H1 (cell line): ENCODE measurements at regions not wholly inside any gene's neighbourhood (a gene's known extent, or its start where the extent isn't known, plus 50 kb on each side); places are given as distances from the start of the nearest gene placed in this dataset.

Experiments used
- CTCF ChIA-PET: fragments of 300-600 bp; sonication (Branson Sonifier 250); formaldehyde crosslinking; loops from one replicate; lab custom pipeline; 2021; ENCODE audit not compliant: partially characterized antibody; lab: Charles Lee
- POLR2A ChIA-PET: fragments of 300-600 bp; sonication (Branson Sonifier 250); formaldehyde crosslinking; loops from one replicate; lab custom pipeline; 2021; ENCODE audit warnings: inconsistent platforms; ENCODE audit not compliant: partially characterized antibody; lab: Charles Lee
- DNase-seq, 2 experiments: peaks; one replicate each; pipeline versions ENCODE4 v3.0.0 to v3.0.0-alpha.2; 2010 to 2022; ENCODE audit warnings: low spot score in 2 of 2, low read depth in 1 of 2, mixed read lengths in 1 of 2
- FAIRE-seq: peaks from 2 replicates; lab custom pipeline; 2011; peaks lifted over from hg19 to GRCh38; lab: Jason Lieb, UNC
- H2AFZ ChIP-seq: 2 replicates; pipeline ENCODE4 v1.8.1; 2012; ENCODE audit warnings: low read length, inconsistent platforms
- H2AK5ac ChIP-seq: 2 replicates; pipeline ENCODE4 v1.6.1; 2013; ENCODE audit warnings: low read depth, low read length
- H2BK120ac ChIP-seq: replicated peaks from 2 replicates; pipeline ENCODE3; 2013; ENCODE audit warnings: low read depth, low read length, inconsistent platforms
- H2BK12ac ChIP-seq: 2 replicates; pipeline ENCODE4 v1.6.1; 2013; ENCODE audit warnings: low read depth, low read length
- H2BK15ac ChIP-seq: 2 replicates; pipeline ENCODE4 v1.6.1; 2013; ENCODE audit warnings: low read length
- H2BK20ac ChIP-seq: 2 replicates; pipeline ENCODE4 v1.6.1; 2013; ENCODE audit warnings: low read length
- H2BK5ac ChIP-seq: 2 replicates; pipeline ENCODE4 v1.6.1; 2013; ENCODE audit warnings: low read depth, low read length
- H3K14ac ChIP-seq: 2 replicates; pipeline ENCODE4 v1.6.1; 2013; ENCODE audit warnings: inconsistent platforms; ENCODE audit not compliant: insufficient read length
- H3K18ac ChIP-seq: 2 replicates; pipeline ENCODE4 v1.6.1; 2013; ENCODE audit warnings: low read length; ENCODE audit errors: extremely low read depth
- H3K23ac ChIP-seq: 2 replicates; pipeline ENCODE4 v1.6.1; 2013; ENCODE audit warnings: inconsistent platforms; ENCODE audit not compliant: insufficient read length
- H3K23me2 ChIP-seq: 2 replicates; pipeline ENCODE4 v1.6.1; 2013; ENCODE audit warnings: low read depth, low read length
- H3K27ac ChIP-seq: 2 replicates; pipeline ENCODE4 v1.6.1; 2011; ENCODE audit warnings: low read depth, low read length, inconsistent platforms
- H3K27me3 ChIP-seq, 4 experiments: replicated peaks in 1 of 4; 1 replicate in 1 of 4; 2 replicates in 3 of 4; pipeline versions ENCODE4 v1.6.1 to v1.8.1; 2011 to 2013; ENCODE audit warnings: low read length in 3 of 4, mild to moderate bottlenecking in 3 of 4, inconsistent platforms in 2 of 4, mixed read lengths in 2 of 4, moderate library complexity in 1 of 4; ENCODE audit not compliant: control insufficient read depth in 3 of 4, insufficient read depth in 3 of 4; ENCODE audit errors: extremely low read depth in 1 of 4
- H3K36me3 ChIP-seq, 4 experiments: 2 replicates each; pipeline versions ENCODE4 v1.6.1 to v1.8.1; 2011 to 2013; ENCODE audit warnings: mild to moderate bottlenecking in 4 of 4, low read length in 3 of 4, moderate library complexity in 2 of 4, control low read depth in 1 of 4, inconsistent platforms in 1 of 4; ENCODE audit not compliant: insufficient read depth in 4 of 4, control insufficient read depth in 2 of 4
- H3K4ac ChIP-seq: replicated peaks from 2 replicates; pipeline ENCODE3; 2013; ENCODE audit warnings: low read length, low read depth, mixed read lengths, inconsistent platforms; ENCODE audit not compliant: insufficient read length
- H3K4me1 ChIP-seq, 4 experiments: replicated peaks in 1 of 4; 1 replicate in 1 of 4; 2 replicates in 3 of 4; pipeline versions ENCODE4 v1.6.1 to v1.8.1; 2011 to 2013; ENCODE audit warnings: low read length in 3 of 4, inconsistent platforms in 2 of 4, mixed read lengths in 1 of 4; ENCODE audit not compliant: insufficient read depth in 4 of 4, control insufficient read depth in 3 of 4
- H3K4me2 ChIP-seq, 2 experiments: 2 replicates each; pipeline versions ENCODE4 v1.6.1 to v1.8.1; 2011 to 2013; ENCODE audit warnings: low read depth in 2 of 2, low read length in 2 of 2, control low read depth in 1 of 2, inconsistent platforms in 1 of 2, mild to moderate bottlenecking in 1 of 2; ENCODE audit not compliant: insufficient read depth in 1 of 2
- H3K4me3 ChIP-seq, 4 experiments: fragments of 200-600, 300-600 bp in 1 of 4; sonication (generic), shearing (Covaris generic), sonication (Bioruptor Twin) in 1 of 4; 2 replicates each; pipeline versions ENCODE4 v1.5.1 to v1.8.1; 2011 to 2016; ENCODE audit warnings: low read length in 4 of 4, low read depth in 3 of 4, control low read depth in 2 of 4, inconsistent platforms in 2 of 4, mild to moderate bottlenecking in 2 of 4, mixed read lengths in 1 of 4, moderate library complexity in 1 of 4; ENCODE audit not compliant: insufficient read depth in 2 of 4; ENCODE audit errors: extremely low read depth in 1 of 4
- H3K56ac ChIP-seq: replicated peaks from 2 replicates; pipeline ENCODE3; 2013; ENCODE audit warnings: low read depth, mild to moderate bottlenecking, mixed read lengths, low read length, inconsistent platforms; ENCODE audit not compliant: insufficient read length
- H3K79me1 ChIP-seq: 2 replicates; pipeline ENCODE4 v1.6.1; 2013; ENCODE audit warnings: low read depth, low read length, control low read depth
- H3K79me2 ChIP-seq, 2 experiments: 2 replicates each; pipeline versions ENCODE4 v1.6.1 to v1.8.1; 2012 to 2013; ENCODE audit warnings: low read length in 2 of 2, mild to moderate bottlenecking in 2 of 2, inconsistent platforms in 1 of 2; ENCODE audit not compliant: insufficient read depth in 2 of 2, control insufficient read depth in 1 of 2
- H3K9ac ChIP-seq, 4 experiments: replicated peaks in 1 of 4; 1 replicate in 1 of 4; 2 replicates in 3 of 4; pipeline versions ENCODE4 v1.6.1 to v1.8.1; 2011 to 2013; ENCODE audit warnings: low read depth in 3 of 4, low read length in 3 of 4, control low read depth in 2 of 4, mild to moderate bottlenecking in 2 of 4, moderate library complexity in 2 of 4, inconsistent platforms in 1 of 4; ENCODE audit errors: extremely low read depth in 1 of 4
- H3K9me3 ChIP-seq, 2 experiments: 2 replicates each; pipeline versions ENCODE4 v1.6.1 to v1.8.1; 2012 to 2013; ENCODE audit warnings: mild to moderate bottlenecking in 2 of 2, moderate library complexity in 2 of 2, control low read depth in 1 of 2, inconsistent platforms in 1 of 2, low read depth in 1 of 2, low read length in 1 of 2, mixed read lengths in 1 of 2; ENCODE audit not compliant: insufficient read depth in 2 of 2
- H4K20me1 ChIP-seq, 2 experiments: replicated peaks in 1 of 2; 2 replicates each; pipeline versions ENCODE3 to v1.8.1; 2011 to 2013; ENCODE audit warnings: inconsistent platforms in 2 of 2, low read length in 2 of 2, mild to moderate bottlenecking in 1 of 2; ENCODE audit not compliant: insufficient read depth in 2 of 2, control insufficient read depth in 1 of 2
- H4K5ac ChIP-seq: 2 replicates; pipeline ENCODE4 v1.6.1; 2013; ENCODE audit warnings: low read length, low read depth, mixed read lengths, inconsistent platforms; ENCODE audit not compliant: insufficient read length
- H4K8ac ChIP-seq: 2 replicates; pipeline ENCODE4 v1.8.0; 2013; ENCODE audit warnings: mild to moderate bottlenecking, moderate library complexity, low read length, inconsistent platforms; ENCODE audit not compliant: insufficient read depth; ENCODE audit errors: extremely low read depth
- H4K91ac ChIP-seq: replicated peaks from 2 replicates; pipeline ENCODE3; 2013; ENCODE audit warnings: low read length, mixed read lengths, inconsistent platforms; ENCODE audit not compliant: insufficient read length
- ASH2L ChIP-seq: fragments of 200-600, 300-600 bp; sonication (generic); IDR thresholded peaks from one replicate; pipeline ENCODE4 v1.7.1; 2017; ENCODE audit warnings: low read length
- CEBPB ChIP-seq: IDR thresholded peaks from 2 replicates; pipeline ENCODE4 v1.6.1; 2012; ENCODE audit warnings: low read depth, low read length
- EZH2 ChIP-seq: fragments of 200-600 bp; sonication (generic); IDR thresholded peaks from 2 replicates; pipeline ENCODE4 v1.7.1; 2012; ENCODE audit warnings: low read depth, mild to moderate bottlenecking, moderate library complexity, low read length, inconsistent platforms; ENCODE audit not compliant: severe bottlenecking
- PHF8 ChIP-seq: fragments of 200-600 bp; sonication (generic); conservative IDR thresholded peaks from 2 replicates; pipeline ENCODE4 v1.7.1; 2012; ENCODE audit warnings: low read depth, mild to moderate bottlenecking, inconsistent platforms, low read length, moderate library complexity
- POLR2AphosphoS5 ChIP-seq: IDR thresholded peaks from 2 replicates; pipeline ENCODE4 v1.6.1; 2011; ENCODE audit warnings: low read depth, low read length
- SRF ChIP-seq: IDR thresholded peaks from 2 replicates; pipeline ENCODE4 v1.6.1; 2011; ENCODE audit warnings: mild to moderate bottlenecking, low read depth, low read length, moderate library complexity
- WGBS, 2 experiments: shearing (Covaris generic) in 1 of 2; methylation state at CpG; one replicate each; pipeline versions ENCODE4 v1.1.6 to v1.1.7; 2013 to 2015; ENCODE audit warnings: low lambda C conversion rate in 2 of 2, mixed read lengths in 2 of 2, inconsistent platforms in 1 of 2, low coverage in 1 of 2, missing lambda C conversion rate in 1 of 2; ENCODE audit not compliant: insufficient replicate concordance in 2 of 2, insufficient coverage in 1 of 2, insufficient read length in 1 of 2; ENCODE audit errors: extremely low coverage in 1 of 2, missing lambda C conversion rate in 1 of 2; 5-methylcytosine and 5-hydroxymethylcytosine counted together

- 55% methylated on average over 21 of the region's 21 CpGs; no CpG with 5 or more reads in 1 of the 2 experiments for WGBS, 2 experiments
- Histone ChIP-seq H4K8ac (peak overlapping the region; percentile 80; the same call in 1 of the 2 replicates), H3K9me3 (no peaks in the 10 kb centered on the region), H3K4me2 (peak overlapping the region; percentile 53 to 85), H3K27me3 (peaks cover 0 to 12% (median 6%) of the 10 kb centered on the region in 4 experiments; a peak in 4 of 7 replicates), H4K91ac (no peak overlapping the region), H3K23ac (no peak overlapping the region), H3K18ac (no peak overlapping the region; the same call in 1 of the 2 replicates), H4K5ac (no peak overlapping the region), H3K4ac (no peak overlapping the region), H2AK5ac (no peak overlapping the region), H3K9ac (no peak overlapping the region; a peak in 1 of 7 replicates), H3K4me1 (peaks cover 0 to 6% (median 1%) of the 10 kb centered on the region in 4 experiments; a peak in 2 of 7 replicates), H3K27ac (no peak overlapping the region), H2AFZ (peak overlapping the region; percentile 91; the same call in 1 of the 2 replicates), H2BK12ac (0 out of 2 replicates have a peak overlapping the region, but pooled peaks have one; percentile 27), H3K36me3 (no peaks in the 10 kb centered on the region), H2BK5ac (no peak overlapping the region), H3K56ac (no peak overlapping the region), H3K79me2 (no peaks in the 10 kb centered on the region), H3K4me3 (peak overlapping the region; percentile 37 to 73 (median 50)), H3K14ac (no peak overlapping the region), H4K20me1 (no peaks in the 10 kb centered on the region), H2BK20ac (no peak overlapping the region), H2BK15ac (no peak overlapping the region), H2BK120ac (no peak overlapping the region), H3K23me2 (peaks cover 7% of the 10 kb centered on the region; the same call in 1 of the 2 replicates), H3K79me1 (no peaks in the 10 kb centered on the region)
- CTCF ChIA-PET, result interaction anchor here (0.6 kb wide), 1 partner anchor 32 kb away, joined by 4 read pairs; no protein-coding TSS in a partner anchor
- TF ChIP-seq POLR2AphosphoS5, result no peak
- no peak for TF ChIP-seq CEBPB
- TF ChIP-seq ASH2L, result peak; percentile 28
- TF ChIP-seq EZH2, result peak; percentile 32
- TF ChIP-seq SRF, result no peak
- TF ChIP-seq PHF8, result no peak
- POLR2A ChIA-PET, result no interaction called here
- FAIRE-seq (no peak), DNase-seq (peak in 1 of 2 experiments; percentile 58)
Observed at GRCh38 chr1:241424480-241424971, 67.5 kb upstream of the RGS7 start.
